Activated CD8-positive, alpha-beta memory T cell treated with anti-CD3 and anti-CD28 coated beads, Interleukin-2, amount 50 U/mL, for 1 hour (primary cell): ENCODE measurements at regions not wholly inside any gene's neighbourhood (a gene's known extent, or its start where the extent isn't known, plus 50 kb on each side); places are given as distances from the start of the nearest gene placed in this dataset.
"Not testable (repeated sequence)": the region's sequence is repeated elsewhere in the genome, so short reads cannot be mapped to it uniquely, and the experiment has no call there.

Experiments
- DNase-seq: peaks from one replicate; pipeline ENCODE4 v3.0.0-alpha.2; 2020; ENCODE audit errors: extremely low read depth

DNA sequence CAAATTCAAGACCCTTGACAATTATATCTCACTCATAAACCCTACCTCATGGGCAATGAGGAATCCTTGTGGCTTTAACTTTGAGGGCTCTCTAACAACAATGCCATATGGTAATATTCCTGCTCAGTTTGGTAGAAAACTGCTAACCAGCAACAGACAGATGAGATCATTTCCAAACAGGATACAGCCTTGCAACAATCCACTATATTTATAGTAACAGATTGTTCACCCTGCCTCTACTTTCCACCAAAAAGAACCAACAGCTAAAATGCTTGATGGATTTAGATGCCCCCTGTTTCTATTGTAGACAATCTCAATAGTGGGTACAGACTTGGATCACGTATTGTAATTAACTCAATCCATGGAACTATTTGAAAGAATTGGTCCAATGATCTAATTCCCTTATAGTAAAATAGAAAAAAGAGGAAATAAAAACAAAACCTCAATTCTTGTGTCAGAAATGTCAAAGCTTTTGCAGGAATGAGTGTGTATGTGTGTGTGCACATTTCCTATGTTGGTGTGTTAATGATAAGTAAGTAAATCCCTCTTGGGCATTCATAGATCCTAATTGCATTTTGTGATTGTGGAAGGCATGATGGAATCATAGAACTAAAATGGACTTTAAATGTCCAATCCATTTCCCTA, 100.0 kb upstream of the EDEM3 start:
- DNase-seq, result no peak

DNA sequence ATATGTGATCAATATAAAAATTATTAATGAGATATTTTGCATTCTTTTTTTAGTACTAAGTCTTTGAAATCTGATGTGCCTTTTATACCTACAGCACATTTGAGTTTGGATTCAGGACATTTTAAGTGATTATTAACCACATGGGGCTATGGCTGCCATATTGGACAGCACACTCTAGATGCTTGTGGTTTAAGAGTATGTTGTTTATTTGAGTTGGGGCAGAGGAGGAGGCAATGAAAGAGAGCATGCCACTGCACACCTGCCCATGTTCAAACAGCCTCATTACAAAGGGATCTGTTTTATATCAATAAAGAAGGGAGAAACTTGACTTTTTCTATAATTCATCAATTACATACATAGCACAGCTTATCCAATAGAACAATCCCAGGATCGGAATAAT, 99.4 kb upstream of the EDEM3 start:
- no peak for DNase-seq

DNA sequence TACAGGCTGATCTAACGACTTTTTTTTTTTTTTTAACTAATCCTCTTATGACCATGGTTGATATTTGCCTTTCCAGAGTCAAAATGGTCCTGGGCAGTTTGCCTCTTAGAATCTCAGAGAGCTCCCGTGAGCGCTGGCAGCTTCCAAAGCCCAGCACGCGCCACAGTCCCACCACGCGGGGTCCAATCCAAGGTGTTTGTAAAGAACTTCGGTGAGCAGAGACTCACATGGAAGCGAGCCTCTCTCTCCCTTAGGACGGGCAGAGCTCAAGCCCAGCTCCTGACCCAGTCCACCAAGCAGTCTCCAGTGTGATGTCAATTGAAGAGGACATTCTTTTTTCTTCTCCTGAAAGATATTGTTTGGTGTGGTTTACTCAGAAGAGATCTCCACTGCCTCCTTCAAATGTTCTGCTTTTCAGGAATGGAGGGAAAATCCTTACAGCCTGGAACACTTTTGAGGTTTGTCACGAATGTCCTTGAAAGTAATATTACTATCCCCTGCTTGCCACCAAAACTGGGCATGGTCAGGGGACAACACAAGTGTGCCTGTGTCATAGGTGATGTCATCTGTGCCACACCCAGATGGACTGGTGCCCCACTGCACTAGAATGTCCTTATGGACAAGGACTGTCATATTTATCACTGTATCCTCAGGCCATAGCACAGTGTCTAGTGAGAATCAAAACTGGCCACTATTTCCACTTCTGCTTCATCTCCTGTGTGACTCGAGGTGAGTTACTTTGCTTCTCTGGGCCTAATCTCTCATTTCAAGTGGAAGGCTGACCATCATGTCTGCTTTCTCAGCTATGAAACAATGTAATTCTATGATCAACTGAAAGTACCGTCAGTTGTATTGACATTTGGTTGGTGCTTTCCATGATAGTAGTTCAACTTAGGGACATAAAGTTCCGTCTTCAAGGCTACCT, 97.4 kb upstream of the EDEM3 start:
- DNase-seq, result no peak

DNA sequence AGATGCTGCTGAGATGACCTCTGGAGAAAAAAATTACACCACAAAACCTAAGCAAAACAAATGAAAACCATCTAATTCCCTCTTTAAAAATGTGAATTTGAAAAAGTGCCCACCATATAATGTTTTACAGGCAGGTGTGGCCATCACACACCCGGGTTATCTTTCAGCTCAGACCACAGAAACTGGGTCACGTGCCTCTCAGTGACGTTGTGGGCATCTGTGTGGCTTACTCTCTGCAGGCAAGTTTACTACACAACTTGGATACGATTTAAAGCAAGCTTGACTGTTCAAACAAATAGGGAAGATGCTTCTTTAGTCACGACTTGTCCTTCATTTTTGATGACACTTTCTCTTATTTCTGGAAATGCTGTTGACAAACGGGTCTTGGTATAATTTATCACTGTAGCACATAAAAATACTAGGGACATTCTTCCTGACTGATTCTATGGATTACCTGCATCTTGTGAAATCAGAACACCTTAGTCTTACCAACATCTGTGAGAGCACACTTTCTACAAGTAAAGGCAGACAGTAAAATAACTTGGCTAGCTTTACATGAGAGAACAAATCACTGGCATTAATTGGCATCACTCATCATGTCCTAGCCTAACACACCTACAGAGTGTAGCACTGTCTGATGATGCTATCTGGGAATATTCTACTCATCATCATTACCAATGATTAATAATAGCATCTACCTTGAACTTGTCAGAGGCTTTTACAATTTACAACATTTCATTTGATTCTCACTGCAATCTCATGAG, 89.3 kb upstream of the EDEM3 start:
- no peak for DNase-seq

DNA sequence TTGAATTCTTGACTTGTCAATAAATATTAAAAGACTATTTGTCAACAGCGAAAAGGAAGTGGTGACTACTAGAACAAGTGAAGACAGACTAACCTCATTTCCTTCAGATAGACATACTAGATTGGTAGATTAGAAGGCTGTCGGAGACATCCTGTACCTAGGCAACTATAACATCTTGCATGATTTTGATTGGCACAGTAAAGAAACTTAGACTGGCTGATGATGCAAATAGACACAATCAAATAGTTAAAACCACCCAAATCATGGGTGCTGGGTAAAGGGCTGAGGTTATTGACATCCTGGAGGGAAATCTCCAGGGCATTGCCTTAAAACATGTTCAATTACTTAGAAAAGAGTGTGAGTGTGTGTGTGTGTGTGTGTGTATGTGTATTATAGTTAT, 85.9 kb upstream of the EDEM3 start:
- DNase-seq, result no peak

DNA sequence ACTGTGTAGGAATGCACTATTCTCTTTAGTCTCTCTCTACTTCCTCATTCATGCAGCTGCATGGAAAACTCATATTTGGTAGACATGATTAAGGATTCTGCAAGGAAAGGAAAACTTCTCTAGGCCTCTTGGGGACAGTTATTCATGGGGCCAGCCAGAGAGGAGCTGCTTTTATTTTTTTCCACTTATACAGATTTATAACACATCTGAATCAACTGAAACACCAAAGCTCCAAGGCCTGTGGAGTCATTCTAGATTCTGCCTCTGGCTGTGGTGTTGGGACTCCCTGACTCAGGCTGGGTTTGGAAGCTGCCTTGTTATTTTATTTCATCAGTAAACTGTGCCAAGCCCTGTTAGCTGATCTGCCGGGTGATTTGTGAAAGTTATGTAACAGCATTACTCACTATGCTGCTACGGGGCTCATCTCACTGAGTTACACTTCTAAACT, 83.9 kb upstream of the EDEM3 start:
- no peak for DNase-seq

DNA sequence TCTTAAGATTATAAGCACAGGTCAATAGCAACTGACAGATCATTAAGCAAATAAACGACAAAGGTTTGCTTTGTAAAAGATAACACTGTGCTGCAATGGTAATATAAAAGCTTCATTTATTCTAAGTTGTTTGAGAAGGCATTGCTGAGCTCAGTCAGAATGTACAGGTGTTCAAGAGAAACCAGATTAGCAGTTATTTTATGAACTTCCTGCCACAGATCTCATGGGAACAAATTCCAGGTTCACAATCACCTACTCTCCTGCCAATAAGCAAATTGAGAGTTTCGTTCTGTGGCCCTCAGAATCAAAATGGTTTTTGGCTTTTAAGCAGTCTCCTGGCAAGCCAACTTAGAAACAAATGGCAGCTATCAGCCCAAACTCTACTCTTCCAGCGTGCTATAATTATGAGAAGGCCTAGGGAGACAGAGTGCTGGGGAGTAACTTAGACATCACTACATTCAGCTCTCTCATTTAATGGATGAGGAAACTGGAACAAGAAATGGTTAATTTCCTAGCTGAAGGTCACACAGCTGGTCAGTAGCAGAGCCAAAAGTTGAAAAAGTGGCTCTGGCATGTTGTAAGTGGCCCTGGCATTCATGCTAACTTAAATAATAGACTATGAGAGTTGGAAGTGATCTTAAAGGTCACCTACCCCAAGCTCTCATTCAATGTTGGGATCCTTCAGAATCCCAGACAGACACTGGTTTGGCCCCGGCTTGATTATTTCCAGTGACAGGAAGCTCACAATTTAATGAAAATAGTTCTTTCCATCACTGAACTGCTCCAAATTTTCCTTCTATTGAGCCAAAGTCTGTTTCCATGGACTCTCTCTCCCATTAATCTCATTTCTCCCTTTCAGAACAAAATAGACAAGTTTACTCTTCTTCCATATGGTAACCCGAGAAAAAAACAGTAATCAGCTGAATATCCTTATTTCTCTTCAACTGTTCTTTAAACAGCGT, 82.6 kb upstream of the EDEM3 start:
- no peak for DNase-seq

DNA sequence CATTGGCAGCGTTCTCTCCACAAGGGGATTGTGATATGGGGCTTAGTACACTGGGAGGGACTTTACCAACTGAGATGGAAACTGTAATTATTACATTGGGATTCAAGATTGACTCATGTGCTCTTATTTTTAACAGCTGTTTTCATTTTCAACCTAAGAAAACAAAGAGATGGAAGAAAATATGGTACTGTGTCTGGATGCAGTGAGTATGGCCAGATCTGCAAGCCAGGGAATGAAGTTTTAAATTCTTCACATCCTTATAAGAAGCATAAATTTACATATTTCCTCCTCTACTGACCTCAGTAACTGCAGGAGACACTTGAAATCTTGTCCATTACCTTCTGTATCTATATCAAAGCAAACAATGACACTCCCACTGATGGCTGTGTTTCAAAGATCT, 81.5 kb upstream of the EDEM3 start:
- DNase-seq, result no peak

DNA sequence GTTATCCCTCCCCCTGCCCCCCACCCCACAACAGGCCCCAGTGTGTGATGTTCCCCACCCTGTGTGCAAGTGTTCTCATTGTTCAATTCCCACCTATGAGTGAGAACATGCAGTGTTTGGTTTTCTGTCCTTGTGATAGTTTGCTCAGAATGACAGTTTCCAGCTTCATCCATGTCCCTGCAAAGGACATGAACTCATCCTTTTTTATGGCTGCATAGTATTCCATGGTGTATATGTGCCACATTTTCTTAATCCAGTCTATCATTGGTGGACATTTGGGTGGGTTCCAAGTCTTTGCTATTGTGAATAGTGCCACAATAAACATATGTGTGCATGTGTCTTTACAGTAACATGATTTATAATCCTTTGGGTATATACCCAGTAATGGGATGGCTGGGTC, 79.3 kb upstream of the EDEM3 start:
- not testable (repeated sequence) for DNase-seq

DNA sequence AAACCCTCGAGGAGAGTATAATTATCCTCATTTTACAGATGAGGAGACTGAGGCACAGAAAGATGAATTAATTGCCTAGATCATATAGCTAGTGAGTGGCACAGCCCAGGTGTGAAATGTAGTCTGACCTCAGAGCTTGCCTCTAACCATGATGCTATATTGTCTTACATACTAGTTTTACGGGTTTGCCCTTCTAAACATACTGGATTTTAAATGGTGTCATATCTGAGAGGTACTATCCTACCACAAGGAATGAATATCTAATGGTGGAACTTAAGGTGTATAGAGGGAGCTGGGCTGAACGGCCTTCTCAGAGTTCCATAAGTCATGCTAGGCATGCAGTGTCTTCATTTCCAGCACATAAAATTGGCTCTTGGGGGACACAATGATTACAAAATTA, 77.9 kb upstream of the EDEM3 start:
- DNase-seq, result no peak

DNA sequence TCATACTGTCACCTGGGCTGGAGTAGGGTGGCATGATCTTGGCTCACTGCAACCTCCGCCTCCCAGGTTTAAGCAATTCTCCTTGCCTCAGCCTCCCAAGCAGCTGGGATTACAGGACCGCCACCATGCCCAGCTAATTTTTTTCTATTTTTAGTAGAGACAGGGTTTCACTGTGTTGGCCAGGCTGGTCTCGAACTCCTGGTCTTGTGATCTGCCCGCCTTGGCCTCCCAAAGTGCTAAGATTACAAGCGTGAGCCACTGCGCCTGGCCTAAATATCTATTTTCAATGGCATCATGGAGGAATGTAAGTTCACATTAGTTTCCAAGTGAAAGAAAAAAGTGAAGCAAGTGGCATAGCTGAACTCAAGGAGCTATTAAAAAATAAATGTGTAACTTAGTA, 74.8 kb upstream of the EDEM3 start:
- DNase-seq, result not testable (repeated sequence)

DNA sequence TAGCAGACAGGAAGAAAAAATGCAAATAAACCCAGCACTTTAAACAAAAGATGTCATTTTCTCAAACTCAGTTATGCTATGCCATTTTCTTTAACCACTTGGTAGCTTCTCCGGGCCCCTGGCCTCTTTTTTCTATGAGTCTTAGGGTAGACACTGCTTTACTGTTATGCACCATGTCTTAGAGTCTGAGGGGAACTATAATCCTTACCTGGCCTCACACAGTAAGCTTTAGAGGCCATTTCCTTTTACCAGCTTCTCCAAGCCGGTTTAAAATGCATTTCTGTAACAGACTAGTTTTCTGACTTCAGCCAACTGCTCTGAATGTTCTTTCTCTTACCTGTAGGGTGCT, 73.7 kb upstream of the EDEM3 start:
- DNase-seq, result no peak

DNA sequence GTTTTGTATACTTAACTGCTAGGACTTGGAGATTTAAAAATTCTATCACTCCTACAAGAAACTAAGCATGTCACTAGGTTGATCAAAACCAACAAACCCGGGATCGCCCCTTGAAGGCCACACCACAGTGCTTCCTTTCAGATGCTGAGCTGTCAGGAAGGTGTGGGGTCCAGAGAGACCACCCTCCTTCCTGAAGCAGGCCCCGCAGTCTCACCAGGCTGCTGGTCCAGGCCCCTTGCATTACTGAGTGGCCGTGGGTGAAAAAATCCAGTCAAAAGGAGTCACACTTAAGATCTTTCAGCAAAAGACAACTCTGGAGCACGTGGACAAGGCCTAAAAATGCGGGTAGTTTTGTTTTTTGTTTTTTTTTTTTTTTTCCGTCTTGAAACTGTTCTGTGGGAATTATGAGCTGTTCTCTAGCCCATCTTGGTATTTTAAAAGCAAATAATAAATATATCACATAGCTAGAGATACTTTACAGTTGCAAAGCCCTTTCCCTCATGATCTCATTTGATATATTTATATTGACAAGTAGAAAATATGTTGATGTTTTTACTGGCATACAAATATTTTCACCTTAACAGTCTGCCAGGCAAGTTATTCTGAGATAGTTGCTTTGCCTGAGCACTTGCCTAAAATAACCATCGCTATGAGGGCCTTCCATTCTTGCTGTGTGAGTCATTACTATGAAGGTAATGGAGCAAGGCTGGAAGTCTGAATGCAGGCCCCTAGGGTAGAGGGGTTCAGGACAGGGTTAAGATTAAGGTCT, 73.1 kb upstream of the EDEM3 start:
- DNase-seq, result no peak

DNA sequence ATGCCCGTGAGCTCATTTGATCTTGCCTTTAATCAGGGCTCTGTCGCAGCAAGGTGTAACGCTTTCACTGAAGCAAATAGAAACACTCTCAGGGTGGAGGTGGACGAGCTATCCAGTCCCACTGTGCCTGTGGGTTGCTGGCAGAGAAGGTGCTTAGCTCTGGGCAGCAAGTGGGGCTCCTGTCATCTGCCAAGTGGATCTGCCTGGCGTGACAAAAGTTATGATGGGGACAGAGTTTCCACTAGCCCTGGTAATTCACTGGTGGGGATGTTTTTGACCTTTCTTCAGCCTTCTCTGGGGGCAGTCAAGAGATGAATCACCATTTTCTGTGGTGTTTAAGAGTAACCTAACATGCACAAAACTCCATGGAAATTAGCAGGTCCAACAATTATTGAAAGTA, 71.3 kb upstream of the EDEM3 start:
- DNase-seq, result no peak

DNA sequence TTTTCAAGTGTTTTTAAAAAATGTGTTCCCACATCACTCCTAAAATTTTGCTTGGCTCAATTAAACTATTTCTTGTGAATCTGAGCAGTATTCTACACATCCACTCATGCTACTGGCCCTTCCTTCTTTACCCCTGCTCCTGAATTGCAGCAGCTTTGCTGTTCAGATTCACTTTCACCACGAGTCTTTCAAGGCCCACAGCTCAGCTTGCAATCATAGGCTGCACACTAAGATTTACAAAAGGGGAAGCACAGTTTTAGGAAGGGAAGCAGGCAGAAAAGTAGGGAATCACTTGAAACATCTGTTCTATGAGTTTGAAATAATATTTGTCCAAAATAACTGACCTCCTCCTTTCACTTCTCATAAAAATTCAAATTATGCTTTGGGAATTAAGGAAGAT, 70.9 kb upstream of the EDEM3 start:
- DNase-seq, result no peak

DNA sequence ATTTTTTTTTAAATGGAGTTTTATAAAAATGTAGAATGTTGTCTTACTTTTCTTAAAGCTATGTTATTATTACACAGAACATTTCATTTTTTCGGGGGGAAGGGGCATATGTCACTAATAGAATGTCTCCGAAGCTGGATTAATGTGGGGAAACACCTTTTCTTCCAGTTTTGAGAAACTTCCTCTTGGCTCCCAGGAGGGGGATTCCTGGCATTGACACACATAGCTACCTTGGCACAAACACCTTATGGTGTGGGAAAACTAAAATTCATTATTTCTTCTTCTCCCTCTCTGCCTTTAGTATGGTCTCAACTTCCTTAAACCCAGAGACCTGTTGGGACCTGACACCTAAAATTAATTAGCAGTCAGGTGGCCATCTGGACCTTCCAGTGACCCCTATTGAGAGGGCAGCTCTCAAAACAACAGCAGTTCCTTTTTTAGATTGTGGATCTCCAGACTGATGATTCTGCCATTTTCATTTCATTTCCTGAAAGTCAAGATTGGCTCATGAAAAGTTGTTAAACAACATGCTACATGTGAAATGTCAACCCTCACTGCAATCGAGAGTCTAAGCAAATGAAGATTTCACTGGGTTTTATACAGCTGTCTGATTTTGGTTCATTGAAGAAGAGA, 70.1 kb upstream of the EDEM3 start:
- no peak for DNase-seq

DNA sequence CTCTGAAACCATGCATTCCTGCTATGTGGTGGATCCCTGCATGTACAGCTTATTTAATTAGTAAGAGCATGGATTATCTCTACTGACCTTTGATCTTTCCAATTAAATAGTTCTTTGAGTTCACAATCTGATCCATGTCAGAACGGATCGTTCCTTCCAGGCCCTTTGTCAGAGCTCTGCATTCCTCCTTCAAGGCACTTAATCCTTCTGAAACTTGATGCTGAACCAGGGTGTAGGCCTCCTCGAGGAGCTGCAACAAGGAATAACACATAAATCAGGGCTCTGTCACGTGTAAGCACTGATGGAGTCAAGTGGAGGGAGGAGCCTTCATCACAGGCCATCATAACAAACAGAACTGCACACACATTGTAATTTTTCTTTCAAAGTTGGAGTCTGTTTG, 68.4 kb upstream of the EDEM3 start:
- DNase-seq, result no peak

DNA sequence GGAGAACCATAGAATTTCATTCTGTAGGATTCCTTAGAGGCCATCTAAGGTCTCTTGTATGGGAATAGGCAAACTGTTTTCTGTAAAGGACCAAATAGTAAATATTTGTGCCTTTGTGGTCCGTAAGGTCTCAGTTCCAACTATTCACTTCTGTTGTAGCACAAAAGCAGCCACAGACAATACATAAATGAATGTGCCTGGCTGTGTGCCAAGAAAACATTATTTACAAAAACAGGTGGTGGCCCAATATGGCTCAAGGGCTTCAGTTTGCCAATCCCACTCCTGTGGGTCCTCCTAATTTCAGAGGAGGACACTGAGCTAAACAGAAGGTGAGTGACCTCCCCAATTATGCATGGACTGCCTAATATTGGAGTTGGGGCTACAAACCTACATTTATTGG, 67.6 kb upstream of the EDEM3 start:
- DNase-seq, result no peak

DNA sequence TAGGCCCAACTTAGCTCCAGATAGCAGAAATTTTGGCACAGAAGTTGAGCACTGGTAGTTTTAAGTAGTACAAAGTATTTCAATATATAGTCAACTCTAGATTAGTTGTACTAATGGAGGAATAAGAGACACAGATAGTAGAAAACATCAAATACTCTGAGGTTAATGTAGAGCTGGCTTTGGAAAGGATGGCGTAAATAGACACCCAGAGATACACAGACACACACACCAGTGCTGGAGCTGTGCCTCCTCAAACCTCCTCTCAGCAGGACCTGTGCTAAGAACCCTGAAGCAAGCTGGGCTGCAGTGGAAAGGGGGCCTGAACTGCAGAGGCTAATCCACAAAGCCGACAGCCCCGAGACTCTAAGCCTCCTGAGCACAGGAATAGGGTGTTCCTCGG, 67.0 kb upstream of the EDEM3 start:
- DNase-seq, result no peak

DNA sequence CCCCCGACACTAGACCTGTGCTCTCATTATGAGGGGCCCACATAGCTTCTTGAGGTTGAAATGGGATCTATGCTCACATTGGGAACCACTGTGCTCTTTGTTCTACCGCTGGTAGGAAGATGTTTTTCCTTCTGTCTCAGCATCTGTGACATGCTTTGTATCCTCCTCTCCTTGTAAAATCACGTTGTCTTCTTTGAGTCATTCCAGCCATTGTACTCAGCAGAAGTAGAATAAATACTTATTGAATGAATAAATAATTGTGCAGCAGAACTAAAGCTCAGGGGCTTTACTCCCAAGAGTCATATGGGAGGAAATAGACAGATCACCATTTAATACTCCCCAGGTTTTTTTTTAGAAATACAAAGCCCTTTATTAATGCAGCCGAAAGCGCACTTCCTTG, 66.3 kb upstream of the EDEM3 start:
- DNase-seq, result no peak
